ENCODE measurements at regions not wholly inside any gene's neighbourhood (a gene's known extent, or its start where the extent isn't known, plus 50 kb on each side); places are given as distances from the start of the nearest gene placed in this dataset.

DNA sequence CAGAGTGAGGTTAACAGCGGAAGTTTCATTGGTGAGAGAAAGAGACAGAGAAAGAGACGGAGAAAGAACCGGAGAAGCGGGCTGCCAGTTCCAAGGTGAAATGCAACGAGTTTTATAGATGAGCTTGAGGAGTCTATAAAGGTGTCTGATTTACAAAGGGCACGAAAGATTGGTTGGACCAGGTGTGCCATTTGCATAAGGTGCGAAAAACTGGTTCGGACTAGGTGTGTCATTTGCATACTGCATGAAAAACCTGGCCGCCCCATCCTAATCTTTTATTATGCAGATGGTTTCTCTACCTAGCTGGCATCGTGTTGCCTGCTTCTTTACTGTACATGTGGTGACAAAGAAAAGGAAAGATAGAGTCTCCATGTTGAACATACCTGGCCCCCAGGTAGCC, 253.8 kb upstream of the IGF1R start:
- DNase-seq (ENCODE audit: low read depth) = no peak
- in situ Hi-C loops (cut with HindIII; ENCODE audit: low sequenced_read_pairs) = no loop called here
- TF ChIP-seq, protein P1, sequence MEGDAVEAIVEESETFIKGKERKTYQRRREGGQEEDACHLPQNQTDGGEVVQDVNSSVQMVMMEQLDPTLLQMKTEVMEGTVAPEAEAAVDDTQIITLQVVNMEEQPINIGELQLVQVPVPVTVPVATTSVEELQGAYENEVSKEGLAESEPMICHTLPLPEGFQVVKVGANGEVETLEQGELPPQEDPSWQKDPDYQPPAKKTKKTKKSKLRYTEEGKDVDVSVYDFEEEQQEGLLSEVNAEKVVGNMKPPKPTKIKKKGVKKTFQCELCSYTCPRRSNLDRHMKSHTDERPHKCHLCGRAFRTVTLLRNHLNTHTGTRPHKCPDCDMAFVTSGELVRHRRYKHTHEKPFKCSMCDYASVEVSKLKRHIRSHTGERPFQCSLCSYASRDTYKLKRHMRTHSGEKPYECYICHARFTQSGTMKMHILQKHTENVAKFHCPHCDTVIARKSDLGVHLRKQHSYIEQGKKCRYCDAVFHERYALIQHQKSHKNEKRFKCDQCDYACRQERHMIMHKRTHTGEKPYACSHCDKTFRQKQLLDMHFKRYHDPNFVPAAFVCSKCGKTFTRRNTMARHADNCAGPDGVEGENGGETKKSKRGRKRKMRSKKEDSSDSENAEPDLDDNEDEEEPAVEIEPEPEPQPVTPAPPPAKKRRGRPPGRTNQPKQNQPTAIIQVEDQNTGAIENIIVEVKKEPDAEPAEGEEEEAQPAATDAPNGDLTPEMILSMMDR (IDR thresholded peaks at IDR 0.05; ENCODE audit: low read depth, low read length, missing control alignments) = no peak
- no peak overlapping the region for H3K4me3 ChIP-seq (ENCODE audit: low read depth, low read length)

DNA sequence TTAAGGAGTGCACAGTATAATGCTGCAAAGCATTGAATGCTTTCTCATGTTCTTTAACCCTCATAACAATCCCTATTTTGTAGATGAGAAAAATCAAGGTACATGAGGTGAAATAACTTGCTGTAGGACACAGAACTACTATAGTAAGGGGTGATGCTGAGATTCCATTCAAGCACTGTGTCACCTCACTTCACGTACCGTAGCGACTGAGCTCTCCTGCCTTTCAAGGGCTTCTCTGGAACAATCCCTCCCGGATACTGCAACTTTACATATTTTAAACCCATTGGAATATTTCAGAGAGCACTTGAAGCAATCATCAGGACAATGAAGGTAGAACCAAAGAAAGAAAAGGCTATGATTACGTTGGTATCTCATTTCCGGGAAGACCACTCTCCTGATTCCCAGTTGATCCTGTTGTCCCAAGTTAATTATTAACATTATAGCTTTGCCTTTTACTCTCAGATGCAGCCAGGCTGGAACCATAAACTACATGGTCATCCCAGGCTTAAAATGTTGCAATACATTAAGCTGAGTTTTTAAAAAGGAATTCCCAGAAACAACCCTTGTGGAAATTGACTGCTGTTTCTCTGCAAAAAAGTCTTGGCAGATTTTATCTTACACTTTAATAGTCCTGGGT, 252.2 kb upstream of the IGF1R start:
- H3K4me3 ChIP-seq (ENCODE audit: low read depth, low read length) = no peak overlapping the region
- TF ChIP-seq, protein P1 (IDR thresholded peaks at IDR 0.05; ENCODE audit: low read depth, low read length, missing control alignments) = no peak
- DNase-seq (ENCODE audit: low read depth) = no peak
- in situ Hi-C loops (cut with HindIII; ENCODE audit: low sequenced_read_pairs) = no loop called here

DNA sequence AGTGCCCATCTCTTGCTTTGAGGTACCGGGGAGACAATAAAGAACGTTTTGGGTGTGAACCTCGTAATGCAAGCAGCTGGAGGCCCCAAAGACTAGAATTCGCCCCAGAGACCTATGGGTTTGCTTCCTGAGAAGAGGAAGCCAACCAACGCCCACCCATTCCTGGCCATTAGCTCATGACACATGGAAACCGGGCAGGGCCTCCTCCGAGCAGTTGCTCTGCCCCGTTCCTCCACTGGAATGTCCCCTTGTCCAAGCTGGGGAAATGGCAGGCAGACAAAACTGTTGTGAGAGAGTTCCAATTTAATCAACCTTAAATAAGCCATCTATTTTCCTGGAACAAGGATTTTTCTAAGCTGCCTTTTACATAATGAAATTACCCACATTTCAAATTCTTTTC, 250.9 kb upstream of the IGF1R start:
- TF ChIP-seq, protein P1 (IDR thresholded peaks at IDR 0.05; ENCODE audit: low read depth, low read length, missing control alignments) = no peak
- H3K4me3 ChIP-seq (ENCODE audit: low read depth, low read length) = no peak overlapping the region
- in situ Hi-C loops (cut with HindIII; ENCODE audit: low sequenced_read_pairs) = no loop called here
- DNase-seq (ENCODE audit: low read depth) = no peak

DNA sequence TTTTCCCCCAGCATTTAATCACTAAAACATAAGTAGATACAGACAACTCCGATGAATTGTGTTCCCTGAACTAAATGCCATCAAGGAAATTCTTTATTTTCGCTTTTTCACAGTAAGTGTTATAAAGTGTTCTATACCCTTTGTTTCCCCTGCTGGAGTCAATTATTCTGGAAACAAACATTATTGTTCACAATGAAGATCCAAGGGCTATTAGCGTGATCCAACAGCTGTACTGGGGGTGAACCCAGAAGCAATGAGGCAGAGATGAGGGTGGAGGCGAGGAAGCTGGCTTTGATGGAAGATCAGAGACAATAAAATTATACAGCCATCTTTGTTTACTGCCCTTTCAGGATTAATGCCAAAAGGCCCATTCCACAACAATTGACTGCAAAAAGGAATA, 250.3 kb upstream of the IGF1R start:
- in situ Hi-C loops (cut with HindIII; ENCODE audit: low sequenced_read_pairs) = no loop called here
- DNase-seq (ENCODE audit: low read depth) = no peak
- H3K4me3 ChIP-seq (ENCODE audit: low read depth, low read length) = no peak overlapping the region
- TF ChIP-seq, protein P1 (IDR thresholded peaks at IDR 0.05; ENCODE audit: low read depth, low read length, missing control alignments) = no peak

DNA sequence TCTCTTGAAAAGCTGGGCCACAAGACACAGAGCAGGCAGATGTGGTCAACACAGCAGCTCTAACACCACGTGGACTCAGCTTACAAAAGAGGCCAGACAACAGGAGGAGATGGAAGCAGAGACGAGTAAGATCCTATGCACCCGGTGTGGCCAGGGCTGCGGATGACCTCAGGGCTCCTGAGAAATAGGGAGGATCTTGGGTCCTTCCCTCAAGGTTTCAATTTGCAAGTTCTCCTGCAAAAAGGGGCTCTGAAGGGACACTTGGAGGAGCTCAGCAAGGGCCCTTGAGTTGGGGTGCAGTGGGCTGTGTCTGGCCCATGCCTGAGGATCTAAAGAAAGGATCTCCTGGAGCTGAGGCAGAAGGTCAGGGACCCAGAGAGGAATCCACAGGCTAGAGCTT, 249.5 kb upstream of the IGF1R start:
- no peak for DNase-seq (ENCODE audit: low read depth)
- TF ChIP-seq, protein P1 (IDR thresholded peaks at IDR 0.05; ENCODE audit: low read depth, low read length, missing control alignments) = no peak
- in situ Hi-C loops (cut with HindIII; ENCODE audit: low sequenced_read_pairs) = no loop called here
- no peak overlapping the region for H3K4me3 ChIP-seq (ENCODE audit: low read depth, low read length)

DNA sequence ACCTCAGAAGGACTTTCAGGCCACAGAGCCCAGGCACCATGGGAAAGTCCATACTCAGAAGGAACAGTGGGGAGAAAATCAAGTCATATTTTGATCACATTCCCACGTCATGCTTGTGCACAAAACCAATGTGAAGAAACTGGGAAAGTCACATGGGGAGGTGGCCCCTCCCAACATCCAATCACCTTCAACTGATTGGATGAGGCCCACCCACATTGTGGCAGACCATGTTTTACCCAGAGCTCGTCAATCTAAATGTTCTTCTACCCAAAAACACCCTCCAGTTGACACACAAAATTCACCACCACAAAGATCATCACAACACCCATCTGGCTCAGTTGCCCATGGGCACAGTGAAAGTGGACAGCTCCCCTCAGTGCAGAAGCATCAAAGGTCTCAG, 248.2 kb upstream of the IGF1R start:
- H3K4me3 ChIP-seq (ENCODE audit: low read depth, low read length) = no peak overlapping the region
- TF ChIP-seq, protein P1 (IDR thresholded peaks at IDR 0.05; ENCODE audit: low read depth, low read length, missing control alignments) = no peak
- DNase-seq (ENCODE audit: low read depth) = no peak
- in situ Hi-C loops (cut with HindIII; ENCODE audit: low sequenced_read_pairs) = no loop called here
